ENCODE measurements at regions not wholly inside any gene's neighbourhood (a gene's known extent, or its start where the extent isn't known, plus 50 kb on each side); places are given as distances from the start of the nearest gene placed in this dataset.

GRCh38 chr2:5791371-5791770 is 99.2 kb downstream of the SOX11 start:
- Histone ChIP-seq H3K27me3 (no peaks in the 10 kb centered on the region), H3K4me1 (no peaks in the 10 kb centered on the region), H3K9me3 (peaks cover 0 to 3% (median 0%) of the 10 kb centered on the region in 4 donors), H3K36me3 (no peaks in the 10 kb centered on the region), H3K4me3 (no peak overlapping the region), H3K27ac (no peak overlapping the region)
- TF ChIP-seq POLR2A (IDR thresholded peaks at IDR 0.05): no peak
- TF ChIP-seq, protein P1, sequence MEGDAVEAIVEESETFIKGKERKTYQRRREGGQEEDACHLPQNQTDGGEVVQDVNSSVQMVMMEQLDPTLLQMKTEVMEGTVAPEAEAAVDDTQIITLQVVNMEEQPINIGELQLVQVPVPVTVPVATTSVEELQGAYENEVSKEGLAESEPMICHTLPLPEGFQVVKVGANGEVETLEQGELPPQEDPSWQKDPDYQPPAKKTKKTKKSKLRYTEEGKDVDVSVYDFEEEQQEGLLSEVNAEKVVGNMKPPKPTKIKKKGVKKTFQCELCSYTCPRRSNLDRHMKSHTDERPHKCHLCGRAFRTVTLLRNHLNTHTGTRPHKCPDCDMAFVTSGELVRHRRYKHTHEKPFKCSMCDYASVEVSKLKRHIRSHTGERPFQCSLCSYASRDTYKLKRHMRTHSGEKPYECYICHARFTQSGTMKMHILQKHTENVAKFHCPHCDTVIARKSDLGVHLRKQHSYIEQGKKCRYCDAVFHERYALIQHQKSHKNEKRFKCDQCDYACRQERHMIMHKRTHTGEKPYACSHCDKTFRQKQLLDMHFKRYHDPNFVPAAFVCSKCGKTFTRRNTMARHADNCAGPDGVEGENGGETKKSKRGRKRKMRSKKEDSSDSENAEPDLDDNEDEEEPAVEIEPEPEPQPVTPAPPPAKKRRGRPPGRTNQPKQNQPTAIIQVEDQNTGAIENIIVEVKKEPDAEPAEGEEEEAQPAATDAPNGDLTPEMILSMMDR (IDR thresholded peaks at IDR 0.05): no peak
- DNase-seq: no peak

- no peaks in the 10 kb centered on the region for H3K36me3 ChIP-seq
- no peaks in the 10 kb centered on the region for H3K9me3 ChIP-seq
- no peak for TF ChIP-seq POLR2A (IDR thresholded peaks at IDR 0.05)
- TF ChIP-seq, protein P1 (IDR thresholded peaks at IDR 0.05): no peak
- H3K27ac ChIP-seq: no peak overlapping the region
- DNase-seq: no peak
- H3K4me3 ChIP-seq: no peak overlapping the region
- H3K4me1 ChIP-seq: no peaks in the 10 kb centered on the region
- H3K27me3 ChIP-seq: no peaks in the 10 kb centered on the region
Measured at GRCh38 chr2:5794012-5794411, 101.8 kb downstream of the SOX11 start.

DNA sequence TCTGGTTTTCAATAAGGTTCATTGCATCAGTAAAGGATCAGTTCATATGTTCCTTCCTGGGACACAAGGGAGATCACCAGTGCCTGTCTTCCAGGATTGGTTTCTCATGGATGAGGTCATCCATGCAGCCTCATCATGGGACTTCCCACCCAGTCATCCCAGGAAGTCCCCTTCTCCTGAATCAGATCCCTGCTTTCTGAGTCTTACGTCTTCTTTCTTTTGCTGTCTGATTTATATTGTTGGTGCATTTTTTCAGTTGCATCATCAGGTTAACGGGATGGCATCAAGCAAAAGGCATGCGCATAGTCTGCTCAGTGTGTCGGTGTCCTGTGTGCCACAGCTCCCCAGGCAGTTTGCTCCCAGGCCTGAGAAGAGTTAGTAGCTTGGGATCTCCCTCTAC is 105.9 kb downstream of the SOX11 start:
- no peak for TF ChIP-seq POLR2A (IDR thresholded peaks at IDR 0.05)
- TF ChIP-seq, protein P1 (IDR thresholded peaks at IDR 0.05): no peak
- no peaks in the 10 kb centered on the region for H3K9me3 ChIP-seq
- no peaks in the 10 kb centered on the region for H3K27me3 ChIP-seq
- H3K27ac ChIP-seq: no peak overlapping the region
- no peak for DNase-seq
- no peak overlapping the region for H3K4me3 ChIP-seq
- H3K4me1 ChIP-seq: no peaks in the 10 kb centered on the region
- H3K36me3 ChIP-seq: no peaks in the 10 kb centered on the region

DNA sequence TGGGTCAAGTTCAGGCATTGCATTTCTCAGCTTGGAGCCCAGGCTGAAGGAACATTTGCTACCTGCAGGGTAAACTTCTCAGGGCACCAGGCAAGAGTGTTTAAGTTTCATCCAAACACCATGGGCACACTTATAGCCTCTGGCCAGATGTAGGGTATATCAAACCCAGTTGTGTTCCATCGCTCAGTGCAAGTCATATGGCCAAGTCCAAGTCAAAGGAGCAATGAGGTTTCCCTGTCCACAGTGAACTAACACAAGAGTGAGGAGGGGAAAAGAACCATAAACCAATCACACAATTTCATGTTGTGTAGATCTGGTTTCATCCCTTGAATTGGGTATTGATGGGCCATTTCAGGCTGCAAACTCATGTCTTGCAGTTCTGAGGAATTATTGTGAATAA is 107.2 kb downstream of the SOX11 start:
- no peaks in the 10 kb centered on the region for H3K4me1 ChIP-seq
- no peak for DNase-seq
- H3K36me3 ChIP-seq: no peaks in the 10 kb centered on the region
- H3K4me3 ChIP-seq: no peak overlapping the region
- no peak overlapping the region for H3K27ac ChIP-seq
- H3K27me3 ChIP-seq: no peaks in the 10 kb centered on the region
- no peaks in the 10 kb centered on the region for H3K9me3 ChIP-seq
- TF ChIP-seq, protein P1 (IDR thresholded peaks at IDR 0.05): no peak
- TF ChIP-seq POLR2A (IDR thresholded peaks at IDR 0.05): no peak

- Histone ChIP-seq H3K27ac (no peak overlapping the region), H3K4me1 (no peaks in the 10 kb centered on the region), H3K4me3 (no peak overlapping the region), H3K9me3 (no peaks in the 10 kb centered on the region), H3K27me3 (no peaks in the 10 kb centered on the region), H3K36me3 (no peaks in the 10 kb centered on the region)
- no peak for TF ChIP-seq POLR2A (IDR thresholded peaks at IDR 0.05)
- TF ChIP-seq, protein P1 (IDR thresholded peaks at IDR 0.05): no peak
- no peak for DNase-seq
Measured at GRCh38 chr2:5803547-5803946, 111.4 kb downstream of the SOX11 start.

GRCh38 chr2:5818961-5819600 is 126.9 kb downstream of the SOX11 start:
- no peak for DNase-seq
- no peaks in the 10 kb centered on the region for H3K4me1 ChIP-seq
- H3K27me3 ChIP-seq: no peaks in the 10 kb centered on the region
- TF ChIP-seq POLR2A (IDR thresholded peaks at IDR 0.05): no peak
- TF ChIP-seq, protein P1 (IDR thresholded peaks at IDR 0.05): no peak
- no peaks in the 10 kb centered on the region for H3K9me3 ChIP-seq
- no peak overlapping the region for H3K4me3 ChIP-seq
- no peaks in the 10 kb centered on the region for H3K36me3 ChIP-seq
- no peak overlapping the region for H3K27ac ChIP-seq

All from Peyer's patch (tissue), 4 donors.